ENCODE measurements at regions not wholly inside any gene's neighbourhood (a gene's known extent, or its start where the extent isn't known, plus 50 kb on each side); places are given as distances from the start of the nearest gene placed in this dataset.
A peak's percentile ranks its signal among the peaks of the same experiment; 100 is the strongest.

GRCh38 chr1:226798427-226799411 is 59.6 kb upstream of the ITPKB start:
- DNase-seq (no peak), ATAC-seq (peak; percentile 65 to 71)
- H3K27me3 ChIP-seq (ENCODE audit: low read depth), result no peaks in the 10 kb centered on the region
- H3K4me1 ChIP-seq, result peaks cover 19% of the 10 kb centered on the region
- peak overlapping the region; percentile 68 for H3K27ac ChIP-seq
- intact Hi-C loops (cut with DNase I), result no loop called here
- TF ChIP-seq, protein P1, sequence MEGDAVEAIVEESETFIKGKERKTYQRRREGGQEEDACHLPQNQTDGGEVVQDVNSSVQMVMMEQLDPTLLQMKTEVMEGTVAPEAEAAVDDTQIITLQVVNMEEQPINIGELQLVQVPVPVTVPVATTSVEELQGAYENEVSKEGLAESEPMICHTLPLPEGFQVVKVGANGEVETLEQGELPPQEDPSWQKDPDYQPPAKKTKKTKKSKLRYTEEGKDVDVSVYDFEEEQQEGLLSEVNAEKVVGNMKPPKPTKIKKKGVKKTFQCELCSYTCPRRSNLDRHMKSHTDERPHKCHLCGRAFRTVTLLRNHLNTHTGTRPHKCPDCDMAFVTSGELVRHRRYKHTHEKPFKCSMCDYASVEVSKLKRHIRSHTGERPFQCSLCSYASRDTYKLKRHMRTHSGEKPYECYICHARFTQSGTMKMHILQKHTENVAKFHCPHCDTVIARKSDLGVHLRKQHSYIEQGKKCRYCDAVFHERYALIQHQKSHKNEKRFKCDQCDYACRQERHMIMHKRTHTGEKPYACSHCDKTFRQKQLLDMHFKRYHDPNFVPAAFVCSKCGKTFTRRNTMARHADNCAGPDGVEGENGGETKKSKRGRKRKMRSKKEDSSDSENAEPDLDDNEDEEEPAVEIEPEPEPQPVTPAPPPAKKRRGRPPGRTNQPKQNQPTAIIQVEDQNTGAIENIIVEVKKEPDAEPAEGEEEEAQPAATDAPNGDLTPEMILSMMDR (IDR thresholded peaks at IDR 0.05), result no peak
- H3K4me3 ChIP-seq, result no peak overlapping the region
- H3K36me3 ChIP-seq, result no peaks in the 10 kb centered on the region
- no peaks in the 10 kb centered on the region for H3K9me3 ChIP-seq

GRCh38 chr1:226797151-226797550 is 58.1 kb upstream of the ITPKB start:
- TF ChIP-seq, protein P1 (IDR thresholded peaks at IDR 0.05), result no peak
- no peak for DNase-seq
- Histone ChIP-seq H3K9me3 (no peaks in the 10 kb centered on the region), H3K4me1 (peaks cover 19% of the 10 kb centered on the region), H3K4me3 (no peak overlapping the region), H3K27me3 (ENCODE audit: low read depth) (no peaks in the 10 kb centered on the region), H3K27ac (no peak overlapping the region), H3K36me3 (no peaks in the 10 kb centered on the region)
- intact Hi-C loops (cut with DNase I), result no loop called here
- no peak for ATAC-seq

GRCh38 chr1:226793620-226794276 is 54.7 kb upstream of the ITPKB start:
- no peak for ATAC-seq
- no peak for DNase-seq
- TF ChIP-seq, protein P1 (IDR thresholded peaks at IDR 0.05), result no peak
- peaks cover 5% of the 10 kb centered on the region for H3K4me1 ChIP-seq
- no peaks in the 10 kb centered on the region for H3K36me3 ChIP-seq
- no peaks in the 10 kb centered on the region for H3K27me3 ChIP-seq (ENCODE audit: low read depth)
- H3K4me3 ChIP-seq, result no peak overlapping the region
- intact Hi-C loops (cut with DNase I), result no loop called here
- no peak overlapping the region for H3K27ac ChIP-seq
- no peaks in the 10 kb centered on the region for H3K9me3 ChIP-seq

DNA sequence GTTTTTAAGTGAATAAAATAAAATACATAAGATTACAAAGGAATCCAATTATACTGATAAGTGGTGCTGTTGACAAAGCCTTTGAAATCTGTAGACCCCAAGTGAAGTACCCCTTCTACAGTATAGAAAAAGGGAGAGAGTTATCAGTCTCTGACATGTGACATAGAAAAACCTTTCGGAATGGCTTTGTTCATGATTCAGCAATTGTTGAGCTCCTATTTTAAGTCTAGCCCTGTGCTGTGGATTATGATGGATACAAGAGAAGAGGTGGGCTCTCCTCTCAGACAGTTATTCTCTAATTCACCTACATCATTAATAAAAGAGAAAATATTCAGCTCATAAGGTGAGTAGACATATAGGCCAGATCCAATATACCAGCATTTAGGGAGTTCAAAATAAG is 53.3 kb upstream of the ITPKB start:
- Histone ChIP-seq H3K36me3 (no peaks in the 10 kb centered on the region), H3K4me1 (no peaks in the 10 kb centered on the region), H3K27me3 (ENCODE audit: low read depth) (no peaks in the 10 kb centered on the region), H3K9me3 (no peaks in the 10 kb centered on the region), H3K27ac (no peak overlapping the region), H3K4me3 (no peak overlapping the region)
- DNase-seq (no peak), ATAC-seq (no peak)
- intact Hi-C loops (cut with DNase I), result no loop called here
- TF ChIP-seq, protein P1 (IDR thresholded peaks at IDR 0.05), result no peak

GRCh38 chr1:226790545-226791181 is 51.6 kb upstream of the ITPKB start:
- no peak for DNase-seq
- Histone ChIP-seq H3K27me3 (ENCODE audit: low read depth) (no peaks in the 10 kb centered on the region), H3K27ac (no peak overlapping the region), H3K4me1 (no peaks in the 10 kb centered on the region), H3K36me3 (no peaks in the 10 kb centered on the region), H3K9me3 (no peaks in the 10 kb centered on the region), H3K4me3 (no peak overlapping the region)
- no peak for ATAC-seq
- intact Hi-C loops (cut with DNase I), result no loop called here
- TF ChIP-seq, protein P1 (IDR thresholded peaks at IDR 0.05), result no peak
